ENCODE measurements at regions not wholly inside any gene's neighbourhood (a gene's known extent, or its start where the extent isn't known, plus 50 kb on each side); places are given as distances from the start of the nearest gene placed in this dataset.

- TF ChIP-seq GATA2 (IDR thresholded peaks at IDR 0.05; ENCODE audit: low read depth, low read length): no peak
- no peak for TF ChIP-seq GATA3 (IDR thresholded peaks at IDR 0.05; ENCODE audit: low read depth, low read length)
Observed at GRCh38 chr11:15687342-15687741, 572.6 kb downstream of the INSC start.

Data from SH-SY5Y (cell line).